ENCODE measurements at regions not wholly inside any gene's neighbourhood (a gene's known extent, or its start where the extent isn't known, plus 50 kb on each side); places are given as distances from the start of the nearest gene placed in this dataset.

DNA sequence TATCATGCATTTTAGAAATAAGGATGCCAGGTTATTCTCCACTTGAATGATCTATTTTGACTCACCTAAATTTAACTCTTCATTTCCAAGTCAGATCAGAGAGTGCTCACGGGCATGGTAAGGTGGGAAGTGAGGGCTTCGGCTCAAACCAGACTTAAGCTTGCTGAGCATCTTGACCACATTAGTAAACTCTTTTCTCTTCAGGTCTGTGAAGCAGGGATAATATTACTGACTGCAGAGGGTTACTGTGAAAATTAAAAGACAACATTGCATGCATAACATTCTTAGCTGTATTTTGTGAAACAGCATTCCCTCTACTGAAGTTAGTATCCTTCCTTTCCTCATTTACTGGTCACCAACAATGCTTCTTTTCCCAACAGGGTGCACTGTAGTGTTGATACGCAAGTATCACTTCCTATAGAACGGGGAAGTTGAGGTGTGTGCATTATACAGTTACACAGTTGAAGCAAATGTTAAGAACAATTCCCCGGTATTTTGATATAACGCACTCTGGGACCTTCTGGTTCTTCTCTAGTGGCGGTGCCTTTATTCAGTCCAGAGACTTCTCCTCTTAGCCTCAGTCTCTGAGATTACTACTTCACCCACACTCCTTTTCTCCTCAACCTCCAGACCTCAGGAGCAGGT lies 74.1 kb upstream of the MNS1 start:
- TF ChIP-seq, protein P1, sequence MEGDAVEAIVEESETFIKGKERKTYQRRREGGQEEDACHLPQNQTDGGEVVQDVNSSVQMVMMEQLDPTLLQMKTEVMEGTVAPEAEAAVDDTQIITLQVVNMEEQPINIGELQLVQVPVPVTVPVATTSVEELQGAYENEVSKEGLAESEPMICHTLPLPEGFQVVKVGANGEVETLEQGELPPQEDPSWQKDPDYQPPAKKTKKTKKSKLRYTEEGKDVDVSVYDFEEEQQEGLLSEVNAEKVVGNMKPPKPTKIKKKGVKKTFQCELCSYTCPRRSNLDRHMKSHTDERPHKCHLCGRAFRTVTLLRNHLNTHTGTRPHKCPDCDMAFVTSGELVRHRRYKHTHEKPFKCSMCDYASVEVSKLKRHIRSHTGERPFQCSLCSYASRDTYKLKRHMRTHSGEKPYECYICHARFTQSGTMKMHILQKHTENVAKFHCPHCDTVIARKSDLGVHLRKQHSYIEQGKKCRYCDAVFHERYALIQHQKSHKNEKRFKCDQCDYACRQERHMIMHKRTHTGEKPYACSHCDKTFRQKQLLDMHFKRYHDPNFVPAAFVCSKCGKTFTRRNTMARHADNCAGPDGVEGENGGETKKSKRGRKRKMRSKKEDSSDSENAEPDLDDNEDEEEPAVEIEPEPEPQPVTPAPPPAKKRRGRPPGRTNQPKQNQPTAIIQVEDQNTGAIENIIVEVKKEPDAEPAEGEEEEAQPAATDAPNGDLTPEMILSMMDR (IDR thresholded peaks at IDR 0.05; ENCODE audit: low read depth, low read length, poor library complexity, severe bottlenecking) = no peak
- no peak for TF ChIP-seq EZH2phosphoT487 (IDR thresholded peaks at IDR 0.05; ENCODE audit: borderline replicate concordance, low read length)

All from DOHH2 (cell line).